Neuronal stem cell (in vitro differentiated cells): ENCODE measurements at regions not wholly inside any gene's neighbourhood (a gene's known extent, or its start where the extent isn't known, plus 50 kb on each side); places are given as distances from the start of the nearest gene placed in this dataset.

ENCODE experiments used
- DNase-seq: peaks from one replicate; pipeline ENCODE4 v3.0.0-alpha.2; 2013; ENCODE audit warnings: low spot score
- H2AFZ ChIP-seq: one replicate; pipeline ENCODE4 v1.6.1; 2013; ENCODE audit warnings: mild to moderate bottlenecking, low read length, inconsistent platforms
- H2AK5ac ChIP-seq: 2 replicates; pipeline ENCODE4 v1.6.1; 2013; ENCODE audit warnings: low read depth, mild to moderate bottlenecking, inconsistent platforms, low read length, moderate library complexity, mixed read lengths
- H2BK120ac ChIP-seq: 2 replicates; pipeline ENCODE4 v1.6.1; 2013; ENCODE audit warnings: low read depth, mild to moderate bottlenecking, inconsistent platforms, low read length, moderate library complexity, mixed read lengths
- H2BK12ac ChIP-seq: one replicate; pipeline ENCODE4 v1.6.1; 2013; ENCODE audit warnings: low read length, inconsistent platforms
- H2BK15ac ChIP-seq: 2 replicates; pipeline ENCODE4 v1.6.1; 2013; ENCODE audit warnings: mild to moderate bottlenecking, low read length, inconsistent platforms, mixed read lengths
- H2BK5ac ChIP-seq: one replicate; pipeline ENCODE4 v1.6.1; 2013; ENCODE audit warnings: inconsistent platforms, mild to moderate bottlenecking, low read length, moderate library complexity
- H3K14ac ChIP-seq: one replicate; pipeline ENCODE4 v1.6.1; 2013; ENCODE audit warnings: low read length, inconsistent platforms
- H3K18ac ChIP-seq: 2 replicates; pipeline ENCODE4 v1.6.1; 2013; ENCODE audit warnings: low read length, inconsistent platforms
- H3K23ac ChIP-seq: 2 replicates; pipeline ENCODE4 v1.6.1; 2013; ENCODE audit warnings: low read depth, mild to moderate bottlenecking, mixed read lengths, low read length, inconsistent platforms; ENCODE audit not compliant: poor library complexity
- H3K27ac ChIP-seq: replicated peaks from 3 replicates; pipeline ENCODE4 v1.5.1; 2013; ENCODE audit warnings: low read length, inconsistent platforms
- H3K27me3 ChIP-seq, 3 experiments: 2 replicates each; pipeline ENCODE4 v1.6.1; 2013; ENCODE audit warnings: low read length in 3 of 3, mild to moderate bottlenecking in 2 of 3, inconsistent platforms in 1 of 3, low read depth in 1 of 3, mixed read lengths in 1 of 3, moderate library complexity in 1 of 3; ENCODE audit not compliant: control insufficient read depth in 3 of 3, insufficient read depth in 3 of 3
- H3K36me3 ChIP-seq, 2 donors: replicated peaks in 1 of 2; 2 replicates each; pipeline ENCODE4 v1.6.1; 2013; ENCODE audit warnings: low read length in 2 of 2; ENCODE audit not compliant: control insufficient read depth in 2 of 2, insufficient read depth in 2 of 2
- H3K4ac ChIP-seq: 2 replicates; pipeline ENCODE4 v1.6.1; 2013; ENCODE audit warnings: inconsistent platforms, mild to moderate bottlenecking, low read length, moderate library complexity
- H3K4me1 ChIP-seq, 2 donors: 1 replicate in 1 of 2; 2 replicates in 1 of 2; pipeline ENCODE4 v1.6.1; 2013; ENCODE audit warnings: low read length in 2 of 2, low read depth in 1 of 2; ENCODE audit not compliant: control insufficient read depth in 2 of 2, insufficient read depth in 1 of 2
- H3K4me2 ChIP-seq: one replicate; pipeline ENCODE4 v1.6.1; 2013; ENCODE audit warnings: mild to moderate bottlenecking, low read length, inconsistent platforms; ENCODE audit not compliant: insufficient read depth, poor library complexity, severe bottlenecking
- H3K4me3 ChIP-seq, 2 donors: 2 replicates each; pipeline ENCODE4 v1.5.1; 2013; ENCODE audit warnings: low read length in 2 of 2, mild to moderate bottlenecking in 2 of 2, inconsistent platforms in 1 of 2, moderate library complexity in 1 of 2
- H3K79me1 ChIP-seq: one replicate; pipeline ENCODE4 v1.6.1; 2013; ENCODE audit warnings: low read depth, mild to moderate bottlenecking, inconsistent platforms, low read length, moderate library complexity
- H3K9ac ChIP-seq: one replicate; pipeline ENCODE4 v1.6.1; 2013; ENCODE audit warnings: mild to moderate bottlenecking, low read depth, low read length, inconsistent platforms; ENCODE audit not compliant: poor library complexity
- H3K9me3 ChIP-seq, 2 donors: replicated peaks in 1 of 2; 2 replicates each; pipeline versions ENCODE3 to v1.6.1; 2013; ENCODE audit warnings: low read length in 2 of 2, mild to moderate bottlenecking in 2 of 2, inconsistent platforms in 1 of 2, low read depth in 1 of 2, mixed read lengths in 1 of 2, moderate library complexity in 1 of 2; ENCODE audit not compliant: control insufficient read depth in 2 of 2, insufficient read depth in 1 of 2
- H4K8ac ChIP-seq: one replicate; pipeline ENCODE4 v1.6.1; 2013; ENCODE audit warnings: low read depth, mild to moderate bottlenecking, inconsistent platforms, low read length, moderate library complexity
- H4K91ac ChIP-seq: one replicate; pipeline ENCODE4 v1.6.1; 2013; ENCODE audit warnings: low read length, low read depth, mild to moderate bottlenecking, inconsistent platforms; ENCODE audit not compliant: poor library complexity
- whole genome bisulfite sequencing, 2 donors: extraction: QIAGEN DNeasy Blood & Tissue Kit; methylation state at CpG; one replicate each; pipeline ENCODE4 v1.1.7; 2013; ENCODE audit warnings: missing lambda C conversion rate in 2 of 2, mixed read lengths in 1 of 2; ENCODE audit not compliant: insufficient read length in 2 of 2, insufficient replicate concordance in 1 of 2; ENCODE audit errors: extremely low coverage in 2 of 2; 5-methylcytosine and 5-hydroxymethylcytosine counted together

- no peak overlapping the region for H3K9ac ChIP-seq
- H4K91ac ChIP-seq: no peak overlapping the region
- H2BK120ac ChIP-seq: no peak overlapping the region
- H3K27me3 ChIP-seq: no peaks in the 10 kb centered on the region
- no peak overlapping the region for H4K8ac ChIP-seq
- no peaks in the 10 kb centered on the region for H3K36me3 ChIP-seq
- no peaks in the 10 kb centered on the region for H3K79me1 ChIP-seq
- H3K9me3 ChIP-seq: no peaks in the 10 kb centered on the region
- H3K4ac ChIP-seq: no peak overlapping the region
- no peak overlapping the region for H2AFZ ChIP-seq
- no peak overlapping the region for H2BK15ac ChIP-seq
- H3K27ac ChIP-seq: no peak overlapping the region
- H3K18ac ChIP-seq: no peak overlapping the region
- no peak overlapping the region for H2BK5ac ChIP-seq
- H3K4me3 ChIP-seq: no peak overlapping the region
- H2AK5ac ChIP-seq: no peak overlapping the region
- no peak for DNase-seq
- no peak overlapping the region for H2BK12ac ChIP-seq
- H3K4me2 ChIP-seq: no peak overlapping the region
- no peaks in the 10 kb centered on the region for H3K4me1 ChIP-seq
- WGBS, 2 donors: 100% methylated on average over 1 of the region's 5 CpGs; no CpG with 5 or more reads in 1 of the 2 donors
- H3K23ac ChIP-seq: no peak overlapping the region
- H3K14ac ChIP-seq: no peak overlapping the region
Measured at GRCh38 chr4:34193451-34194154, 2050.7 kb downstream of the ARAP2 start.

DNA sequence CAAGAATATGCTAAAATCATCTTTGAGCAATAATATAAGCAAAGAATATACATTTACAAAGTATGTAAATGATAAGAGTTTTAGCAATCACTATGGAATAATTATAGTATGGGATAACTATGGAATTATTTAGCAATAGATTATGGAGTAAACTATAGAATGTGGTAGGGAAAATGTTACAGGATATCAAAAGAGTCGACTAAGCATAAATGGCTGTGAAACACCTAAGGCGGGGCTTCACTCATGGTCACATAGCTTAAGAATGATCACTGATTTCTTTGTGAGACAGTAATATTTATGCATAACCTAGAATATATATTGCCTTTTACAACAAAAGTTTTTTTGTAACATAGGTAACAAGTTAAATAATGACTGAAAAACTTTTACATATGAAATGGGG is 2049.7 kb downstream of the ARAP2 start:
- H3K9ac ChIP-seq: no peak overlapping the region
- no peak for DNase-seq
- no peak overlapping the region for H4K91ac ChIP-seq
- H3K27ac ChIP-seq: no peak overlapping the region
- no peak overlapping the region for H3K4me2 ChIP-seq
- no peaks in the 10 kb centered on the region for H3K36me3 ChIP-seq
- H3K79me1 ChIP-seq: no peaks in the 10 kb centered on the region
- H2BK120ac ChIP-seq: no peak overlapping the region
- no peak overlapping the region for H2AK5ac ChIP-seq
- no peak overlapping the region for H3K14ac ChIP-seq
- H3K23ac ChIP-seq: no peak overlapping the region
- H3K18ac ChIP-seq: no peak overlapping the region
- WGBS, 2 donors: no CpG with 5 or more reads among the region's 2 CpGs
- no peak overlapping the region for H3K4ac ChIP-seq
- H4K8ac ChIP-seq: no peak overlapping the region
- no peak overlapping the region for H2BK5ac ChIP-seq
- H3K4me1 ChIP-seq: no peaks in the 10 kb centered on the region
- no peak overlapping the region for H3K4me3 ChIP-seq
- no peak overlapping the region for H2BK15ac ChIP-seq
- H3K9me3 ChIP-seq: no peaks in the 10 kb centered on the region
- no peaks in the 10 kb centered on the region for H3K27me3 ChIP-seq
- H2AFZ ChIP-seq: no peak overlapping the region
- H2BK12ac ChIP-seq: no peak overlapping the region

DNA sequence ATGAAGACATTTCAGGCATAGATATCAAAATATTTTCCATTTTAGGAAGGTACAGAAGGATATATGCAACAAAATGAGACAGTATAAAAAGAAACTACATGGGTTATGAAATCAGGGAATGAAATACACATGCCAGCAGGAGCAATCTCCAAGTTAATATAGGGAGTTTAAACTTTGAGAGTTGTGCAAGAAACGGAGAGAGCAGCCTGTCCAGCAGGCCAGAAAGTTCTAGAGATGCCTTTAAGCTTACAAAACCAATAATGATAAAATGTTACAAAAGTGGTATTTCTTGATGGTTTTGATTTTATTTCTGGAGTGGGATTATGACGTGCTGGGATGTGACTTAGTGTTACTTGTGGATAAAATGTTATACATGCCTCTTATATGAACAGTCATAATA is 2047.9 kb downstream of the ARAP2 start:
- Histone ChIP-seq H3K9me3 (no peaks in the 10 kb centered on the region), H3K4me3 (no peak overlapping the region), H3K18ac (no peak overlapping the region), H3K14ac (no peak overlapping the region), H2BK12ac (no peak overlapping the region), H3K27me3 (no peaks in the 10 kb centered on the region), H3K4me2 (no peak overlapping the region), H2BK15ac (no peak overlapping the region), H2BK5ac (no peak overlapping the region), H2AK5ac (no peak overlapping the region), H3K27ac (no peak overlapping the region), H4K91ac (no peak overlapping the region), H3K4ac (no peak overlapping the region), H3K4me1 (no peaks in the 10 kb centered on the region), H3K36me3 (no peaks in the 10 kb centered on the region), H3K9ac (no peak overlapping the region), H2AFZ (no peak overlapping the region), H4K8ac (no peak overlapping the region), H2BK120ac (no peak overlapping the region), H3K79me1 (no peaks in the 10 kb centered on the region), H3K23ac (no peak overlapping the region)
- no CpG with 5 or more reads among the region's 2 CpGs for WGBS, 2 donors
- no peak for DNase-seq

DNA sequence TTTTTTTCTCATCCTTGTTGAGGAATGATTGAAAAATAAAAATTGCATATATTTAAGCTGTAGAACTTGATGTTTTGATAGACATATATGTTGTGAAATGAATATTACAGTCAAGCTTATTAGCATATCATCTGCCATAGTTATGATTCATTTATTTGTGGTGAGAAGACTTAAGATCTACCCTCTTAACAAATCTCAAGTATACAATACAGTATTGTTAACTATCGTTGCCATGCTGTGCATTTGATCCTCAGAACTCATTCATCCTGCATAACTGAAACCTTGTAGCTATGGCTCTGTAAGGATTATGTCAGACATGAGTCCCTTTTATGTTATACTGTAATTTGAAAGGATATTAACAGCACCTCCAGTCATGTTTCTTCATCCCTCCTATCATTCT is 2045.3 kb downstream of the ARAP2 start:
- WGBS, 2 donors: no CpG with 5 or more reads among the region's 1 CpG
- no peak for DNase-seq
- no peak overlapping the region for H2AFZ ChIP-seq
- H3K79me1 ChIP-seq: no peaks in the 10 kb centered on the region
- H3K4me2 ChIP-seq: no peak overlapping the region
- H2BK120ac ChIP-seq: no peak overlapping the region
- H4K91ac ChIP-seq: no peak overlapping the region
- no peak overlapping the region for H2BK5ac ChIP-seq
- H2AK5ac ChIP-seq: no peak overlapping the region
- no peak overlapping the region for H3K27ac ChIP-seq
- H3K9ac ChIP-seq: no peak overlapping the region
- no peaks in the 10 kb centered on the region for H3K36me3 ChIP-seq
- H3K23ac ChIP-seq: no peak overlapping the region
- H4K8ac ChIP-seq: no peak overlapping the region
- H3K4ac ChIP-seq: no peak overlapping the region
- H3K14ac ChIP-seq: no peak overlapping the region
- H3K18ac ChIP-seq: no peak overlapping the region
- H3K9me3 ChIP-seq: no peaks in the 10 kb centered on the region
- H2BK12ac ChIP-seq: no peak overlapping the region
- H3K4me3 ChIP-seq: no peak overlapping the region
- no peaks in the 10 kb centered on the region for H3K4me1 ChIP-seq
- no peaks in the 10 kb centered on the region for H3K27me3 ChIP-seq
- no peak overlapping the region for H2BK15ac ChIP-seq
